ENCODE measurements at regions not wholly inside any gene's neighbourhood (a gene's known extent, or its start where the extent isn't known, plus 50 kb on each side); places are given as distances from the start of the nearest gene placed in this dataset.

GRCh38 chr6:90716376-90716775, 129.5 kb upstream of the MAP3K7 start:
- H3K4me3 ChIP-seq (ENCODE audit: low read depth, low read length), result no peak overlapping the region
- DNase-seq (ENCODE audit: low read depth), result no peak
- no peak for TF ChIP-seq MAX (IDR thresholded peaks at IDR 0.05; ENCODE audit: low read depth, low read length)

GRCh38 chr6:90715093-90715655, 128.3 kb upstream of the MAP3K7 start:
- TF ChIP-seq POLR2A (IDR thresholded peaks at IDR 0.05; ENCODE audit: extremely low read depth, insufficient read length) (no peak), MAX (IDR thresholded peaks at IDR 0.05; ENCODE audit: low read depth, low read length) (no peak), MYC (IDR thresholded peaks at IDR 0.05; ENCODE audit: low read depth, low read length) (no peak), CTCF (IDR thresholded peaks at IDR 0.05; ENCODE audit: low read depth, low read length) (no peak)
- no peak overlapping the region for H3K4me3 ChIP-seq (ENCODE audit: low read depth, low read length)
- DNase-seq (ENCODE audit: low read depth), result no peak

GRCh38 chr6:90714319-90714718, 127.4 kb upstream of the MAP3K7 start:
- H3K4me3 ChIP-seq (ENCODE audit: low read depth, low read length), result no peak overlapping the region
- TF ChIP-seq CTCF (IDR thresholded peaks at IDR 0.05; ENCODE audit: low read depth, low read length), result no peak
- TF ChIP-seq POLR2A (IDR thresholded peaks at IDR 0.05; ENCODE audit: extremely low read depth, insufficient read length), result no peak
- no peak for TF ChIP-seq MYC (IDR thresholded peaks at IDR 0.05; ENCODE audit: low read depth, low read length)
- no peak for TF ChIP-seq MAX (IDR thresholded peaks at IDR 0.05; ENCODE audit: low read depth, low read length)
- no peak for DNase-seq (ENCODE audit: low read depth)

GRCh38 chr6:90712114-90712513, 125.2 kb upstream of the MAP3K7 start:
- DNase-seq (ENCODE audit: low read depth), result no peak
- H3K4me3 ChIP-seq (ENCODE audit: low read depth, low read length), result no peak overlapping the region
- TF ChIP-seq MAX (IDR thresholded peaks at IDR 0.05; ENCODE audit: low read depth, low read length) (no peak), MYC (IDR thresholded peaks at IDR 0.05; ENCODE audit: low read depth, low read length) (no peak), CTCF (IDR thresholded peaks at IDR 0.05; ENCODE audit: low read depth, low read length) (no peak), POLR2A (IDR thresholded peaks at IDR 0.05; ENCODE audit: extremely low read depth, insufficient read length) (no peak)

GRCh38 chr6:90709431-90709996, 122.6 kb upstream of the MAP3K7 start:
- no peak overlapping the region for H3K4me3 ChIP-seq (ENCODE audit: low read depth, low read length)
- no peak for DNase-seq (ENCODE audit: low read depth)
- TF ChIP-seq MYC (IDR thresholded peaks at IDR 0.05; ENCODE audit: low read depth, low read length) (no peak), POLR2A (IDR thresholded peaks at IDR 0.05; ENCODE audit: extremely low read depth, insufficient read length) (no peak), CTCF (IDR thresholded peaks at IDR 0.05; ENCODE audit: low read depth, low read length) (no peak), MAX (IDR thresholded peaks at IDR 0.05; ENCODE audit: low read depth, low read length) (no peak)

GRCh38 chr6:90708206-90708737, 121.4 kb upstream of the MAP3K7 start:
- TF ChIP-seq POLR2A (IDR thresholded peaks at IDR 0.05; ENCODE audit: extremely low read depth, insufficient read length) (no peak), MAX (IDR thresholded peaks at IDR 0.05; ENCODE audit: low read depth, low read length) (no peak), CTCF (IDR thresholded peaks at IDR 0.05; ENCODE audit: low read depth, low read length) (no peak), MYC (IDR thresholded peaks at IDR 0.05; ENCODE audit: low read depth, low read length) (no peak)
- H3K4me3 ChIP-seq (ENCODE audit: low read depth, low read length), result no peak overlapping the region
- DNase-seq (ENCODE audit: low read depth), result no peak
